Loucy (cell line): ENCODE measurements at regions not wholly inside any gene's neighbourhood (a gene's known extent, or its start where the extent isn't known, plus 50 kb on each side); places are given as distances from the start of the nearest gene placed in this dataset.

Experiments used
- EZH2phosphoT487 ChIP-seq: fragments of 200-600 bp; IDR thresholded peaks from 2 replicates; pipeline ENCODE4 v1.6.1; 2018; ENCODE audit warnings: antibody characterized with exemption, mild to moderate bottlenecking, moderate library complexity, borderline replicate concordance
- TF ChIP-seq, protein P1 (sequence below): fragments of 200-600 bp; sonication (generic); conservative IDR thresholded peaks from 2 replicates; pipeline ENCODE4 v1.5.1; 2014; ENCODE audit warnings: mild to moderate bottlenecking, antibody characterized with exemption, low read length

DNA sequence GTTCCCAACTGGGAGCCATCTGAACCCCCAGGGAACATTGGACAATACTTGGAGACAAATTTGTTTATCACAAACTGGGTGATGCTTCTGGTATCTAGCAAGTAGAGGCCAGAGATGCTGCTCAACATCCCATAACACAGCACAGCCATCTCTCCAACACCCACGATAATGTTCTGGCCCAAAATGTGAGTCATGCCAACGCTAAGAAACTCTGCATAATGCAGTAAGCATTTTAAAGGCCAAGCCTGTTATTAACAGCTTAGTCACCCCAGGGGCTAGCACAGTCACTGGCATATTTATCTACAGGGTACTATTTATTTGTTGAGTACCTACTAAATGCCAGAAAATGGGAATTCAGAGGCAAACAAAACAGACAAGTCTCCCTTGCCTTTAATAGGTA, 873.1 kb upstream of the TMEM132C start:
- TF ChIP-seq, protein P1, sequence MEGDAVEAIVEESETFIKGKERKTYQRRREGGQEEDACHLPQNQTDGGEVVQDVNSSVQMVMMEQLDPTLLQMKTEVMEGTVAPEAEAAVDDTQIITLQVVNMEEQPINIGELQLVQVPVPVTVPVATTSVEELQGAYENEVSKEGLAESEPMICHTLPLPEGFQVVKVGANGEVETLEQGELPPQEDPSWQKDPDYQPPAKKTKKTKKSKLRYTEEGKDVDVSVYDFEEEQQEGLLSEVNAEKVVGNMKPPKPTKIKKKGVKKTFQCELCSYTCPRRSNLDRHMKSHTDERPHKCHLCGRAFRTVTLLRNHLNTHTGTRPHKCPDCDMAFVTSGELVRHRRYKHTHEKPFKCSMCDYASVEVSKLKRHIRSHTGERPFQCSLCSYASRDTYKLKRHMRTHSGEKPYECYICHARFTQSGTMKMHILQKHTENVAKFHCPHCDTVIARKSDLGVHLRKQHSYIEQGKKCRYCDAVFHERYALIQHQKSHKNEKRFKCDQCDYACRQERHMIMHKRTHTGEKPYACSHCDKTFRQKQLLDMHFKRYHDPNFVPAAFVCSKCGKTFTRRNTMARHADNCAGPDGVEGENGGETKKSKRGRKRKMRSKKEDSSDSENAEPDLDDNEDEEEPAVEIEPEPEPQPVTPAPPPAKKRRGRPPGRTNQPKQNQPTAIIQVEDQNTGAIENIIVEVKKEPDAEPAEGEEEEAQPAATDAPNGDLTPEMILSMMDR: no peak
- TF ChIP-seq EZH2phosphoT487: no peak
